Transverse colon (tissue), 4 donors: ENCODE measurements at regions not wholly inside any gene's neighbourhood (a gene's known extent, or its start where the extent isn't known, plus 50 kb on each side); places are given as distances from the start of the nearest gene placed in this dataset.

Experiments used
- CTCF ChIP-seq, 5 experiments: fragments of 200-600 bp in 3 of 5; fragments of 450-650 bp in 2 of 5; sonication (generic) in 3 of 5; IDR thresholded peaks; 1 replicate in 2 of 5; 2 replicates in 3 of 5; pipeline ENCODE4 v1.5.1; 2016 to 2017; ENCODE audit warnings: antibody characterized with exemption in 5 of 5, inconsistent platforms in 3 of 5, mild to moderate bottlenecking in 2 of 5, moderate library complexity in 1 of 5
- EP300 ChIP-seq: sonication (generic); formaldehyde crosslinking; IDR thresholded peaks from one replicate; pipeline ENCODE4 v1.6.1; 2017; ENCODE audit warnings: antibody characterized with exemption, low read depth
- POLR2A ChIP-seq: fragments of 450-650 bp; IDR thresholded peaks from one replicate; pipeline ENCODE4 v1.6.1; 2016; ENCODE audit warnings: antibody characterized with exemption, mild to moderate bottlenecking, moderate library complexity
- POLR2AphosphoS5 ChIP-seq, 3 donors: sonication (generic); formaldehyde crosslinking; IDR thresholded peaks; one replicate each; pipeline ENCODE4 v1.6.1; 2016; ENCODE audit warnings: antibody characterized with exemption in 3 of 3

DNA sequence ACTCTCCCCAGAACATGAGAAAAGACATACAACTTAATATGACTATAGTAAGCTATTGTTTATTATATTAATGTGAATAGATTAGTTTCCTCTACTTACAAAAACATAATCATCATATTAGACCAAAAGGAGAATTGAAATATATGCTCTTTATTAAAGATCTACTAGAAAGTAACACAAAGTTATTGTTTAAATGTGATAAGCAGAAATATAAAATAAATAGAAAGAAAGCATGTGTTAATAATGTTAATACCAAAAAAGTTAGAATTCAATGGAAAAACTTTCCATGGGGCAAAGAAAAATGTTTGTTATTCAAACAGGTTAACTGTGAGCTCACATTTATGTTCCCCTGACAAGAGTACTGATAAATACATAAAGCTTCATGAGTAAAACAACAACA lies 421.4 kb upstream of the UBE2E3 start:
- TF ChIP-seq CTCF (IDR thresholded peaks at IDR 0.05) = no peak
- TF ChIP-seq POLR2A = no peak
- TF ChIP-seq EP300 = no peak
- no peak for TF ChIP-seq POLR2AphosphoS5 (IDR thresholded peaks at IDR 0.05)
